ENCODE measurements at regions not wholly inside any gene's neighbourhood (a gene's known extent, or its start where the extent isn't known, plus 50 kb on each side); places are given as distances from the start of the nearest gene placed in this dataset.

- peak; percentile 87 for DNase-seq (ENCODE audit: low spot score)
Measured at GRCh38 chr2:16615687-16616615, 49.7 kb downstream of the CYRIA start.

GRCh38 chr2:16615246-16615645 is 50.4 kb downstream of the CYRIA start:
- DNase-seq (ENCODE audit: low spot score), result no peak

GRCh38 chr2:16614314-16614860 is 51.2 kb downstream of the CYRIA start:
- no peak for DNase-seq (ENCODE audit: low spot score)

- no peak for DNase-seq (ENCODE audit: low spot score)
Measured at GRCh38 chr2:16613539-16614011, 52.1 kb downstream of the CYRIA start.

- DNase-seq (ENCODE audit: low spot score), result no peak
Measured at GRCh38 chr2:16612490-16612889, 53.1 kb downstream of the CYRIA start.

GRCh38 chr2:16609786-16610185 is 55.8 kb downstream of the CYRIA start:
- DNase-seq (ENCODE audit: low spot score), result no peak

GRCh38 chr2:16608661-16609643 is 56.7 kb downstream of the CYRIA start:
- DNase-seq (ENCODE audit: low spot score), result peak; percentile 78

- DNase-seq (ENCODE audit: low spot score), result no peak
Measured at GRCh38 chr2:16607301-16607700, 58.3 kb downstream of the CYRIA start.

- DNase-seq (ENCODE audit: low spot score), result no peak
Measured at GRCh38 chr2:16604236-16604635, 61.4 kb downstream of the CYRIA start.

- DNase-seq (ENCODE audit: low spot score), result no peak
Measured at GRCh38 chr2:16591370-16591933, 74.2 kb downstream of the CYRIA start.

- DNase-seq (ENCODE audit: low spot score), result no peak
Measured at GRCh38 chr2:16589465-16589864, 76.2 kb downstream of the CYRIA start.

- DNase-seq (ENCODE audit: low spot score), result no peak
Measured at GRCh38 chr2:16588565-16588964, 77.1 kb downstream of the CYRIA start.

GRCh38 chr2:16587601-16588000 is 78.0 kb downstream of the CYRIA start:
- no peak for DNase-seq (ENCODE audit: low spot score)

- no peak for DNase-seq (ENCODE audit: low spot score)
Measured at GRCh38 chr2:16584824-16585540, 80.7 kb downstream of the CYRIA start.

GRCh38 chr2:16584084-16584483 is 81.5 kb downstream of the CYRIA start:
- no peak for DNase-seq (ENCODE audit: low spot score)

- DNase-seq (ENCODE audit: low spot score), result no peak
Measured at GRCh38 chr2:16581241-16581640, 84.4 kb downstream of the CYRIA start.

GRCh38 chr2:16578081-16578480 is 87.6 kb downstream of the CYRIA start:
- DNase-seq (ENCODE audit: low spot score), result no peak

GRCh38 chr2:16570516-16570915 is 95.1 kb downstream of the CYRIA start:
- DNase-seq (ENCODE audit: low spot score), result no peak

- DNase-seq (ENCODE audit: low spot score), result no peak
Measured at GRCh38 chr2:16568998-16569784, 96.4 kb downstream of the CYRIA start.

- no peak for DNase-seq (ENCODE audit: low spot score)
Measured at GRCh38 chr2:16566701-16567100, 98.9 kb downstream of the CYRIA start.
